Dedifferentiated amniotic fluid mesenchymal stem cell (primary cell): ENCODE measurements at regions not wholly inside any gene's neighbourhood (a gene's known extent, or its start where the extent isn't known, plus 50 kb on each side); places are given as distances from the start of the nearest gene placed in this dataset.
A peak's percentile ranks its signal among the peaks of the same experiment; 100 is the strongest.

Source experiments
- DNase-seq: peaks from one replicate; pipeline ENCODE4 v3.0.0-alpha.2; 2016; ENCODE audit errors: extremely low spot score

GRCh38 chr11:27968461-27968860, 139.5 kb downstream of the KIF18A start:
- no peak for DNase-seq

GRCh38 chr11:27965559-27965958, 142.4 kb downstream of the KIF18A start:
- DNase-seq = no peak

GRCh38 chr11:27963370-27963769, 144.6 kb downstream of the KIF18A start:
- no peak for DNase-seq

GRCh38 chr11:27949951-27950738, 157.8 kb downstream of the KIF18A start:
- no peak for DNase-seq

GRCh38 chr11:27945348-27945747, 162.6 kb downstream of the KIF18A start:
- DNase-seq = no peak

- no peak for DNase-seq
Measured at GRCh38 chr11:27938011-27938410, 169.9 kb downstream of the KIF18A start.

- DNase-seq = peak; percentile 89
Measured at GRCh38 chr11:27934830-27935145, 173.2 kb downstream of the KIF18A start.

- no peak for DNase-seq
Measured at GRCh38 chr11:27933992-27934829, 173.7 kb downstream of the KIF18A start.

GRCh38 chr11:27931770-27932169, 176.2 kb downstream of the KIF18A start:
- DNase-seq = no peak

GRCh38 chr11:27930946-27931345, 177.0 kb downstream of the KIF18A start:
- no peak for DNase-seq

GRCh38 chr11:27928809-27929208, 179.1 kb downstream of the KIF18A start:
- no peak for DNase-seq

GRCh38 chr11:27926981-27927481, 180.9 kb downstream of the KIF18A start:
- DNase-seq = peak; percentile 86

GRCh38 chr11:27926486-27926885, 181.5 kb downstream of the KIF18A start:
- peak; percentile 8 for DNase-seq

GRCh38 chr11:27921472-27921871, 186.5 kb downstream of the KIF18A start:
- no peak for DNase-seq

- no peak for DNase-seq
Measured at GRCh38 chr11:27916541-27917100, 191.3 kb downstream of the KIF18A start.

- no peak for DNase-seq
Measured at GRCh38 chr11:27914080-27914479, 193.9 kb downstream of the KIF18A start.

GRCh38 chr11:27913650-27914049, 194.3 kb downstream of the KIF18A start:
- DNase-seq = no peak

GRCh38 chr11:27912916-27913315, 195.0 kb downstream of the KIF18A start:
- no peak for DNase-seq

GRCh38 chr11:27910186-27910931, 197.6 kb downstream of the KIF18A start:
- DNase-seq = no peak

- no peak for DNase-seq
Measured at GRCh38 chr11:27909386-27909785, 198.6 kb downstream of the KIF18A start.

GRCh38 chr11:27908621-27909020, 199.3 kb downstream of the KIF18A start:
- DNase-seq = no peak

- DNase-seq = no peak
Measured at GRCh38 chr11:27907530-27907929, 200.4 kb downstream of the KIF18A start.
